Ascending aorta (tissue), 2 donors: ENCODE measurements at regions not wholly inside any gene's neighbourhood (a gene's known extent, or its start where the extent isn't known, plus 50 kb on each side); places are given as distances from the start of the nearest gene placed in this dataset.

ENCODE experiments used
- DNase-seq, 2 donors: peaks; one replicate each; pipeline ENCODE4 v3.0.0-alpha.2; 2019; ENCODE audit warnings: low spot score in 2 of 2
- H3K27ac ChIP-seq, 2 donors: fragments of 200-600 bp; sonication (generic); one replicate each; pipeline ENCODE4 v1.5.1; 2016 to 2017; ENCODE audit warnings: mild to moderate bottlenecking in 1 of 2
- H3K27me3 ChIP-seq: fragments of 200-600 bp; sonication (generic); one replicate; pipeline ENCODE4 v1.5.1; 2017
- H3K36me3 ChIP-seq, 2 donors: fragments of 200-600 bp; sonication (generic); one replicate each; pipeline ENCODE4 v1.5.1; 2016
- H3K4me1 ChIP-seq, 2 donors: fragments of 200-600 bp; sonication (generic); one replicate each; pipeline ENCODE4 v1.5.1; 2016 to 2017; ENCODE audit warnings: mild to moderate bottlenecking in 1 of 2
- H3K4me3 ChIP-seq, 2 donors: fragments of 200-600 bp; sonication (generic); one replicate each; pipeline ENCODE4 v1.5.1; 2016 to 2017; ENCODE audit warnings: mild to moderate bottlenecking in 1 of 2
- H3K9me3 ChIP-seq, 2 donors: fragments of 200-600 bp; sonication (generic); one replicate each; pipeline ENCODE4 v1.5.1; 2016
- CTCF ChIP-seq, 3 experiments: fragments of 200-600 bp in 2 of 3; fragments of 450-650 bp in 1 of 3; sonication (generic) in 2 of 3; IDR thresholded peaks; one replicate each; pipeline ENCODE4 v1.5.1; 2016 to 2019; ENCODE audit warnings: antibody characterized with exemption in 3 of 3, mild to moderate bottlenecking in 1 of 3, moderate library complexity in 1 of 3
- intact Hi-C: fragments of 100-400 bp; cut with DNase I; formaldehyde crosslinking; loops from one replicate; pipeline ENCODE4 v1.15.1; 2023

GRCh38 chr2:143835481-143835880 is 684.4 kb downstream of the ZEB2 start:
- TF ChIP-seq CTCF (IDR thresholded peaks at IDR 0.05), result no peak
- no peak overlapping the region for H3K27ac ChIP-seq
- no peak overlapping the region for H3K4me3 ChIP-seq
- DNase-seq, result no peak
- H3K9me3 ChIP-seq, result no peaks in the 10 kb centered on the region
- no peaks in the 10 kb centered on the region for H3K36me3 ChIP-seq
- intact Hi-C loops, result no loop called here
- no peaks in the 10 kb centered on the region for H3K27me3 ChIP-seq
- H3K4me1 ChIP-seq, result no peaks in the 10 kb centered on the region

- H3K4me3 ChIP-seq, result no peak overlapping the region
- no peaks in the 10 kb centered on the region for H3K27me3 ChIP-seq
- DNase-seq, result no peak
- H3K36me3 ChIP-seq, result no peaks in the 10 kb centered on the region
- intact Hi-C loops, result no loop called here
- H3K4me1 ChIP-seq, result no peaks in the 10 kb centered on the region
- no peak for TF ChIP-seq CTCF (IDR thresholded peaks at IDR 0.05)
- H3K9me3 ChIP-seq, result no peaks in the 10 kb centered on the region
- no peak overlapping the region for H3K27ac ChIP-seq
These were observed 686.8 kb downstream of the ZEB2 start for GRCh38 chr2:143833015-143833660.

- intact Hi-C loops, result no loop called here
- H3K9me3 ChIP-seq, result no peaks in the 10 kb centered on the region
- no peak overlapping the region for H3K4me3 ChIP-seq
- H3K4me1 ChIP-seq, result no peaks in the 10 kb centered on the region
- no peaks in the 10 kb centered on the region for H3K27me3 ChIP-seq
- no peak for DNase-seq
- H3K36me3 ChIP-seq, result no peaks in the 10 kb centered on the region
- no peak for TF ChIP-seq CTCF (IDR thresholded peaks at IDR 0.05)
- no peak overlapping the region for H3K27ac ChIP-seq
These were observed 689.4 kb downstream of the ZEB2 start for GRCh38 chr2:143830476-143830875.

- H3K9me3 ChIP-seq, result no peaks in the 10 kb centered on the region
- no peak for TF ChIP-seq CTCF (IDR thresholded peaks at IDR 0.05)
- no peak overlapping the region for H3K27ac ChIP-seq
- H3K4me3 ChIP-seq, result no peak overlapping the region
- no peak for DNase-seq
- intact Hi-C loops, result no loop called here
- no peaks in the 10 kb centered on the region for H3K36me3 ChIP-seq
- H3K27me3 ChIP-seq, result no peaks in the 10 kb centered on the region
- H3K4me1 ChIP-seq, result no peaks in the 10 kb centered on the region
These were observed 691.0 kb downstream of the ZEB2 start for GRCh38 chr2:143828763-143829537.

GRCh38 chr2:143824791-143825190 is 695.1 kb downstream of the ZEB2 start:
- intact Hi-C loops, result no loop called here
- no peak for DNase-seq
- no peak overlapping the region for H3K27ac ChIP-seq
- no peaks in the 10 kb centered on the region for H3K36me3 ChIP-seq
- no peaks in the 10 kb centered on the region for H3K9me3 ChIP-seq
- H3K4me1 ChIP-seq, result no peaks in the 10 kb centered on the region
- no peak for TF ChIP-seq CTCF (IDR thresholded peaks at IDR 0.05)
- H3K4me3 ChIP-seq, result no peak overlapping the region
- H3K27me3 ChIP-seq, result no peaks in the 10 kb centered on the region
